ENCODE measurements at regions not wholly inside any gene's neighbourhood (a gene's known extent, or its start where the extent isn't known, plus 50 kb on each side); places are given as distances from the start of the nearest gene placed in this dataset.
"Not testable (repeated sequence)": the region's sequence is repeated elsewhere in the genome, so short reads cannot be mapped to it uniquely, and the experiment has no call there.

DNA sequence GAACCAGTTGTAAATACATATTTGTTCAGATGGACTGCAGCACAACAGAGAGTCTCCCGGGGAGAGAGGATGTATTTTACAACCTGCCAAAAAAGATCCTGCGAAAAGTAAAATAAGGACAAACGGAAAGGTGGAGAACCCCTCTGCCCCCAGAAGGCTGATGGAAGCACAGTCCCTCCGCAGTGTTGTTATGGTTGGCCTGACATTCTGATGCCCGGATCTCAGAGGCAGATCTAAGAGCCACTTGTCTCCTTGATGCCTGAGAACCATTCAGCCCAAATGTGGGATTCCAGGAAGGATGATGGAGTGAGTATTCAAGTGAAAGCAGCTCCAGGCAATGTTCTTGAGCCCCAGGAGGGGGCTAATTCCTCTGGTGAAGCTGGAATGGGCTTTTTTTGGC, 458.7 kb downstream of the ZNF536 start:
- TF ChIP-seq CTCF (conservative IDR thresholded peaks at IDR 0.05; ENCODE audit: low read depth, low read length) = no peak
- DNase-seq (ENCODE audit: low read depth) = no peak
- no peak overlapping the region for H3K4me3 ChIP-seq (ENCODE audit: low read length)

GRCh38 chr19:30825505-30825904, 453.3 kb downstream of the ZNF536 start:
- DNase-seq (ENCODE audit: low read depth) = not testable (repeated sequence)

GRCh38 chr19:30824809-30825208, 452.6 kb downstream of the ZNF536 start:
- no peak for DNase-seq (ENCODE audit: low read depth)
- no peak overlapping the region for H3K4me3 ChIP-seq (ENCODE audit: low read length)
- TF ChIP-seq CTCF (conservative IDR thresholded peaks at IDR 0.05; ENCODE audit: low read depth, low read length) = no peak

More at GRCh38 chr19:30825505-30825904, 453.3 kb downstream of the ZNF536 start:
- not testable (repeated sequence) for H3K4me3 ChIP-seq (ENCODE audit: low read length)

DNA sequence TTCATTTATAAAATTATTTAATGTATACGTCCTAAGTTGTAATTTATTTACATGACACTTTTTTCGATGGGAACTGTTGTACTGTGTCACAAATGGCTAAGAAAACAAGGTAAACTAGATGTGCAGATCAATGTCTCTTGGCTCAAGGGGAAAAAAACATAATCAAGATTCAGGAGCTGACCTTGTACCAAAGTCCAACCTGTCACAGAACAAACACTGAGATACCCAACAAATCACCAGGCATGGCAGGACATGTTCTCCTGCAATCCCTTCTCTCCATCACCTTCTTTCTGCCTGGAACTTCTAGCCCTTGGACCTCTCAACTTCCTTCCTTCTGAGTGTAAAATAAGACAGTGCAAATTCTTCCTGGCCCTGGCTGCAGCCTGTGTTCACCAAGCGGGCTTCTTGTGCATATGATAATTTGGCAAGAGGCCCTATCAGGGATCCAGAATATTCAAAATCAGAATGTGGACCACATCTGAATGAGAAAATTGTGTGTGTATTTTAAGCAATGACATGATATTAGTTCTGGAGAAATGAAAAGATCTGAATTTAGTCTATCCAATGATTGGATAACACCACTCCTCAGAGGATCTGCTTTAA, 445.9 kb downstream of the ZNF536 start:
- no peak overlapping the region for H3K4me3 ChIP-seq (ENCODE audit: low read length)
- TF ChIP-seq CTCF (conservative IDR thresholded peaks at IDR 0.05; ENCODE audit: low read depth, low read length) = no peak
- DNase-seq (ENCODE audit: low read depth) = no peak

- DNase-seq (ENCODE audit: low read depth) = no peak
- H3K4me3 ChIP-seq (ENCODE audit: low read length) = no peak overlapping the region
- TF ChIP-seq CTCF (conservative IDR thresholded peaks at IDR 0.05; ENCODE audit: low read depth, low read length) = no peak
Observed at GRCh38 chr19:30817197-30817596, 445.0 kb downstream of the ZNF536 start.

DNA sequence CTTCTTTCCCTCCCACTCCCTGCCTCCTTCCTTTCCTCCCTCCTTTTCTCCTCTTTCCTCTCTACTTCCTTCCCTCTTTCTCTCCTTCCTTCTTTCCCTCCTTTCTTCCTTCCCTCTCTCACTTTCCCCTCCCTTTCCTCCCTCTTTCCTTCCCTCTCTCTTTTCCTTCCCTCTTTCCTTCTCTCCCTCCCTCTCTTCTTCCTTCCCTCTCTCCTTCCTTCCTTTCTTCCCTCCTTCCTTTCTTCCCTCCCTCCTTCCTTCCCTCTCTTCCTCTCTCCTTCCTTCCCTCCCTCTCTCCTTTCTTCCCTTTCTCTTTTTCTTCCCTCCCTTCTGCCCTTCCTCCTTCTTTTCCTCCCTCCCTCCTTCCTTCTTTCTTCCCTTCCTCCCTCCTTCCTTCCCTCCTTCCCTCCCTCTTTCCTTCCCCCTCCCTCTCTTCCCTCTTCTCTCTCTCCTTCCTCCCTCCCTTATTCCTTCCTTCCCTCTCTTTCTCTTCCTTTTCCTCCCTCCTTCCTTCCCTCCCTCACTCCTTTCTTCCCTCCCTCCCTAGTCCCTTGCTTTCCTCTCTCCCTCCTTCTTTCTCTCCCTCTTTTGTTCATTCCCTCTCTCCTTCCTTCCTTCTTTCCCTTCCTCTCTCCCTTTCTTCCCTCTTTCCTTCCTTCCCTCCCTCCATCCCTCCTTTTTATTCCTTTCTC, 443.9 kb downstream of the ZNF536 start:
- no peak for TF ChIP-seq CTCF (conservative IDR thresholded peaks at IDR 0.05; ENCODE audit: low read depth, low read length)
- DNase-seq (ENCODE audit: low read depth) = no peak
- H3K4me3 ChIP-seq (ENCODE audit: low read length) = no peak overlapping the region

- no peak for DNase-seq (ENCODE audit: low read depth)
- H3K4me3 ChIP-seq (ENCODE audit: low read length) = no peak overlapping the region
- TF ChIP-seq CTCF (conservative IDR thresholded peaks at IDR 0.05; ENCODE audit: low read depth, low read length) = no peak
Observed at GRCh38 chr19:30812099-30812678, 440.0 kb downstream of the ZNF536 start.
